GM12878 (cell line): ENCODE measurements at regions not wholly inside any gene's neighbourhood (a gene's known extent, or its start where the extent isn't known, plus 50 kb on each side); places are given as distances from the start of the nearest gene placed in this dataset.

ENCODE experiments used
- ATAC-seq: fragments of 200-7000 bp; cut with Tn5 transposase; 3 replicates; pipeline ENCODE4 v1.9.1; 2020; ENCODE audit warnings: mild to moderate bottlenecking, moderate library complexity
- BruUV-seq: library from RNA; stranded (reverse); fragments of 400-500 nt; replicated peaks from 2 replicates; lab custom pipeline; 2021; lab: Mats Ljungman, UMichigan
- CTCF ChIA-PET: fragments of 300-600 bp; sonication (Branson Sonifier 250); formaldehyde crosslinking; extraction: SDS; loops from one replicate; lab custom pipeline; 2021; ENCODE audit warnings: inconsistent platforms; lab: Yijun Ruan, JAX
- POLR2A ChIA-PET: fragments of 350-600 bp; formaldehyde crosslinking; extraction: SDS; loops from one replicate; lab custom pipeline; 2021; ENCODE audit warnings: inconsistent platforms; lab: Charles Lee
- RAD21 ChIA-PET: fragments of 300-600 bp; sonication (Branson Sonifier 250); formaldehyde crosslinking; loops from one replicate; lab custom pipeline; 2023; ENCODE audit warnings: antibody characterized with exemption; ENCODE audit not compliant: unreplicated experiment; lab: Charles Lee
- SMC1A ChIA-PET: fragments of 300-600 bp; sonication (Branson Sonifier 250); formaldehyde crosslinking; loops from one replicate; lab custom pipeline; 2023; ENCODE audit not compliant: unreplicated experiment, uncharacterized antibody; lab: Charles Lee
- DNase-seq: peaks from one replicate; pipeline ENCODE4 v3.0.0-alpha.2; 2011; ENCODE audit warnings: low read depth, low spot score
- FAIRE-seq: peaks from 3 replicates; lab custom pipeline; 2011; peaks lifted over from hg19 to GRCh38; lab: Jason Lieb, UNC
- H2AFZ ChIP-seq: 2 replicates; pipeline ENCODE4 v1.6.0; 2011; ENCODE audit warnings: low read depth, low read length, control low read depth; ENCODE audit not compliant: control insufficient read depth
- H3K27ac ChIP-seq: 2 replicates; pipeline ENCODE4 v1.5.1; 2011; ENCODE audit warnings: control low read depth; ENCODE audit not compliant: control insufficient read depth, insufficient read depth
- H3K27me3 ChIP-seq, 2 experiments: replicated peaks in 1 of 2; 2 replicates each; pipeline versions ENCODE4 v1.6.0 to v1.6.1; 2011; ENCODE audit warnings: low read length in 1 of 2; ENCODE audit not compliant: control insufficient read depth in 2 of 2, insufficient read depth in 2 of 2
- H3K36me3 ChIP-seq, 2 experiments: 2 replicates each; pipeline ENCODE4 v1.5.1; 2011; ENCODE audit warnings: low read length in 1 of 2; ENCODE audit not compliant: control insufficient read depth in 2 of 2, insufficient read depth in 2 of 2
- H3K4me1 ChIP-seq: 2 replicates; pipeline ENCODE4 v1.6.1; 2011; ENCODE audit warnings: mild to moderate bottlenecking, low read length, moderate library complexity, mixed read lengths; ENCODE audit not compliant: control insufficient read depth, insufficient read depth
- H3K4me2 ChIP-seq: 2 replicates; pipeline ENCODE4 v1.6.0; 2011; ENCODE audit warnings: control low read depth; ENCODE audit not compliant: control insufficient read depth, insufficient read depth
- H3K4me3 ChIP-seq: fragments of 200-600 bp; sonication (generic); 2 replicates; pipeline ENCODE4 v1.5.1; 2016
- H3K79me2 ChIP-seq: 2 replicates; pipeline ENCODE4 v1.6.0; 2011; ENCODE audit warnings: low read length; ENCODE audit not compliant: control insufficient read depth, insufficient read depth
- H3K9ac ChIP-seq: 2 replicates; pipeline ENCODE4 v1.8.0; 2011; ENCODE audit warnings: low read length, control low read depth, mixed read lengths; ENCODE audit not compliant: control insufficient read depth, insufficient read depth
- H3K9me3 ChIP-seq: replicated peaks from 3 replicates; pipeline ENCODE4 v1.5.1; 2011; ENCODE audit warnings: mild to moderate bottlenecking, low read length; ENCODE audit not compliant: control insufficient read depth, insufficient read depth
- H4K20me1 ChIP-seq: 2 replicates; pipeline ENCODE4 v1.6.0; 2011; ENCODE audit not compliant: control insufficient read depth, insufficient read depth
- CEBPB ChIP-seq, 2 experiments: fragments of 150-350 bp in 1 of 2; IDR thresholded peaks; 2 replicates each; pipeline ENCODE4 v1.6.1; 2012 to 2014; ENCODE audit warnings: low read depth in 2 of 2, low read length in 2 of 2, borderline replicate concordance in 1 of 2, inconsistent platforms in 1 of 2
- EZH2 ChIP-seq: IDR thresholded peaks from 2 replicates; pipeline ENCODE4 v1.6.1; 2012; ENCODE audit warnings: low read depth, mild to moderate bottlenecking, control low read depth, inconsistent platforms, low read length, borderline replicate concordance; ENCODE audit not compliant: control insufficient read depth
- HDAC2 ChIP-seq: fragments of 200-600 bp; sonication (generic); IDR thresholded peaks from 2 replicates; pipeline ENCODE4 v1.6.1; 2017
- MXI1 ChIP-seq: fragments of 150-350 bp; IDR thresholded peaks from 2 replicates; pipeline ENCODE4 v1.6.1; 2011; ENCODE audit warnings: low read depth, mild to moderate bottlenecking, inconsistent platforms, low read length, improper control_type of control experiment
- MYB ChIP-seq: fragments of 150-350 bp; IDR thresholded peaks from 2 replicates; pipeline ENCODE4 v1.6.1; 2014; ENCODE audit warnings: mild to moderate bottlenecking, low read depth, low read length, borderline replicate concordance
- SMARCA5 ChIP-seq: fragments of 450-650 bp; IDR thresholded peaks from 2 replicates; pipeline ENCODE4 v1.6.1; 2017; ENCODE audit warnings: mild to moderate bottlenecking
- SMC3 ChIP-seq: IDR thresholded peaks from 2 replicates; pipeline ENCODE4 v1.6.1; 2011; ENCODE audit warnings: low read length, improper control_type of control experiment, borderline replicate concordance
- STAT1 ChIP-seq: fragments of 450-650 bp; conservative IDR thresholded peaks from 2 replicates; pipeline ENCODE4 v1.6.1; 2014; ENCODE audit warnings: antibody characterized with exemption, mild to moderate bottlenecking
- TCF12 ChIP-seq: IDR thresholded peaks from 2 replicates; pipeline ENCODE4 v1.6.1; 2011; ENCODE audit warnings: low read depth, mild to moderate bottlenecking, low read length
- TCF7 ChIP-seq: IDR thresholded peaks from 2 replicates; pipeline ENCODE4 v1.6.1; 2014; ENCODE audit warnings: antibody characterized with exemption, borderline replicate concordance
- YY1 ChIP-seq: IDR thresholded peaks from 2 replicates; pipeline ENCODE4 v1.6.1; 2011; ENCODE audit warnings: low read depth, mild to moderate bottlenecking, low read length
- WGBS: methylation state at CpG from one replicate; pipeline ENCODE4 v1.1.6; 2016; ENCODE audit warnings: low lambda C conversion rate; ENCODE audit not compliant: insufficient replicate concordance, insufficient coverage; ENCODE audit errors: missing lambda C conversion rate; 5-methylcytosine and 5-hydroxymethylcytosine counted together
- in situ Hi-C: fragments of 300-500 bp; cut with MboI; formaldehyde crosslinking; loops from 9 replicates; pipeline ENCODE4 v1.14.3; 2018; ENCODE audit warnings: mixed read lengths
- intact Hi-C: fragments of 100-400 bp; cut with micrococcal nuclease; formaldehyde crosslinking; loops from one replicate; pipeline ENCODE4 v1.14.2; 2022; ENCODE audit not compliant: unreplicated experiment
- TF ChIP-seq, protein P1 (sequence below), 3 experiments: IDR thresholded peaks in 2 of 3; conservative IDR thresholded peaks in 1 of 3; 2 replicates each; pipeline ENCODE4 v1.5.1; 2011; ENCODE audit warnings: low read depth in 3 of 3, low read length in 3 of 3, mild to moderate bottlenecking in 3 of 3, control low read depth in 2 of 3, moderate library complexity in 2 of 3, inconsistent platforms in 1 of 3, mixed read lengths in 1 of 3; ENCODE audit not compliant: control insufficient read depth in 2 of 3, insufficient read depth in 1 of 3; ENCODE audit errors: extremely low read depth in 1 of 3
- TF ChIP-seq, protein P2 (sequence below): IDR thresholded peaks from 2 replicates; pipeline ENCODE4 v1.6.1; 2011; ENCODE audit warnings: low read depth, mild to moderate bottlenecking, low read length, moderate library complexity, borderline replicate concordance; ENCODE audit errors: extremely low read depth
- TF ChIP-seq, protein P3 (sequence below): fragments of 450-650 bp; IDR thresholded peaks from 2 replicates; pipeline ENCODE4 v1.6.1; 2017; ENCODE audit warnings: mild to moderate bottlenecking, moderate library complexity
- TF ChIP-seq, protein P4 (sequence below): IDR thresholded peaks from 2 replicates; pipeline ENCODE4 v1.6.1; 2011; ENCODE audit warnings: borderline replicate concordance, low read depth, mild to moderate bottlenecking, moderate library complexity, mixed read lengths, low read length; ENCODE audit not compliant: insufficient read depth; ENCODE audit errors: extremely low read length

DNA sequence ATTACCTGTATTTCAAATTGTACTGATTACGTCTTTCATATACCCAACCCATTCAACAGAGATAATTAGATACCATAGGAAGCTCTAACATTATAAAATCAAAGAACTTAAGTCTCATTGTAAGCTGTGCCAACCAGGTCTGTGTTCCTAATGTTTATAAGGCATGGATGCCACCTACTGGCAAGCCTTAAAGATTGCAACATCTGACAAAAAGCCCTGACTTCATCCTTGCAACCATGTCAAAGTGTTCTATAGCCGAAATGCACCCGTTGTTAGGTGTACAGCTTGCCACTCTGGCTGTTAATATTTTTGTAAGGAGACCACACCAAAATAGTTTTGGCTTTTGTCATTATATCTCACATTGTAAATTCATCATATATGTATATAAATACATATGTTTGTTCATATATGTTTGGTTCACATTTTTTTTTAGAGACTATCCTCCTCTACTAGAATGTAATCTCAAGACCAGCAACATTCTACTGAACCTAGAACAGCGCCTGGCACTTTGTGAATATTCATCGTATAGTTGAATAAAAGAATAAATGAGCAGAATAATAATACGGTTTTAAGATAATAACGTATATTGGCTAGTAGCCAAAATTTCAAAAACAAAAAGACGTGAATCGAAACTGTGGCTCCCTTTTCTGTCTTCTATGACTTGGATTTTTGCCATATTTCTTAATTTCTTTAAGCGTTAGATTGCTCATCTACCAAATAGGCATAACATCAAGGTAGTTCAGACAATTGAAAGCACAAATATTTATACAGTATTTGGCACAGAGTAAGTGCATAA, 258.1 kb downstream of the TBL1XR1 start:
- Histone ChIP-seq H3K27ac (no peak overlapping the region), H3K79me2 (no peaks in the 10 kb centered on the region), H3K4me3 (no peak overlapping the region), H3K9me3 (no peaks in the 10 kb centered on the region), H4K20me1 (no peaks in the 10 kb centered on the region), H3K4me1 (no peaks in the 10 kb centered on the region), H3K36me3 (no peaks in the 10 kb centered on the region), H3K27me3 (0 out of 4 replicates have a peak, but pooled peaks cover 0 to 1% of the 10 kb centered on the region in 2 experiments), H3K9ac (no peak overlapping the region), H3K4me2 (no peak overlapping the region), H2AFZ (no peak overlapping the region)
- DNase-seq (peak; percentile 5), ATAC-seq (peak; percentile 96), FAIRE-seq (peak; percentile 98)
- WGBS: 40% methylated on average over 10 of the region's 10 CpGs
- CTCF ChIA-PET: interaction anchor here (0.6 to 2.5 kb wide), 15 partner anchors 9 to 934 kb away, joined by 3 to 56 read pairs (median 4); no protein-coding TSS in a partner anchor
- POLR2A ChIA-PET: no interaction called here
- RAD21 ChIA-PET: interaction anchor here (1.0 to 2.8 kb wide), 5 partner anchors 13 to 423 kb away, joined by 3 to 34 read pairs (median 5); no protein-coding TSS in a partner anchor
- in situ Hi-C loops (no loop called here), intact Hi-C loops (loop anchor here (1.0 kb wide), 2 partner anchors 67 to 425 kb away; no protein-coding TSS in a partner anchor)
- BruUV-seq: no TSS peak
- SMC1A ChIA-PET: interaction anchor here (0.7 to 2.4 kb wide), 2 partner anchors 66 to 342 kb away, joined by 3 to 33 read pairs; no protein-coding TSS in a partner anchor
- no peak for TF ChIP-seq MYB
- TF ChIP-seq STAT1: no peak
- no peak for TF ChIP-seq YY1
- TF ChIP-seq, protein P1, sequence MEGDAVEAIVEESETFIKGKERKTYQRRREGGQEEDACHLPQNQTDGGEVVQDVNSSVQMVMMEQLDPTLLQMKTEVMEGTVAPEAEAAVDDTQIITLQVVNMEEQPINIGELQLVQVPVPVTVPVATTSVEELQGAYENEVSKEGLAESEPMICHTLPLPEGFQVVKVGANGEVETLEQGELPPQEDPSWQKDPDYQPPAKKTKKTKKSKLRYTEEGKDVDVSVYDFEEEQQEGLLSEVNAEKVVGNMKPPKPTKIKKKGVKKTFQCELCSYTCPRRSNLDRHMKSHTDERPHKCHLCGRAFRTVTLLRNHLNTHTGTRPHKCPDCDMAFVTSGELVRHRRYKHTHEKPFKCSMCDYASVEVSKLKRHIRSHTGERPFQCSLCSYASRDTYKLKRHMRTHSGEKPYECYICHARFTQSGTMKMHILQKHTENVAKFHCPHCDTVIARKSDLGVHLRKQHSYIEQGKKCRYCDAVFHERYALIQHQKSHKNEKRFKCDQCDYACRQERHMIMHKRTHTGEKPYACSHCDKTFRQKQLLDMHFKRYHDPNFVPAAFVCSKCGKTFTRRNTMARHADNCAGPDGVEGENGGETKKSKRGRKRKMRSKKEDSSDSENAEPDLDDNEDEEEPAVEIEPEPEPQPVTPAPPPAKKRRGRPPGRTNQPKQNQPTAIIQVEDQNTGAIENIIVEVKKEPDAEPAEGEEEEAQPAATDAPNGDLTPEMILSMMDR (IDR thresholded peaks at IDR 0.05 in 2 of 3, conservative IDR thresholded peaks at IDR 0.05 in 1 of 3; ENCODE audit: control insufficient read depth in 2 of 3, extremely low read depth in 1 of 3, insufficient read depth in 1 of 3, low read depth in 3 of 3, low read length in 3 of 3): peak; percentile 73 to 82 (median 81)
- TF ChIP-seq MXI1: no peak
- TF ChIP-seq SMARCA5: no peak
- TF ChIP-seq, protein P2, sequence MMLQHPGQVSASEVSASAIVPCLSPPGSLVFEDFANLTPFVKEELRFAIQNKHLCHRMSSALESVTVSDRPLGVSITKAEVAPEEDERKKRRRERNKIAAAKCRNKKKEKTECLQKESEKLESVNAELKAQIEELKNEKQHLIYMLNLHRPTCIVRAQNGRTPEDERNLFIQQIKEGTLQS: no peak
- no peak for TF ChIP-seq TCF7
- TF ChIP-seq, protein P3, sequence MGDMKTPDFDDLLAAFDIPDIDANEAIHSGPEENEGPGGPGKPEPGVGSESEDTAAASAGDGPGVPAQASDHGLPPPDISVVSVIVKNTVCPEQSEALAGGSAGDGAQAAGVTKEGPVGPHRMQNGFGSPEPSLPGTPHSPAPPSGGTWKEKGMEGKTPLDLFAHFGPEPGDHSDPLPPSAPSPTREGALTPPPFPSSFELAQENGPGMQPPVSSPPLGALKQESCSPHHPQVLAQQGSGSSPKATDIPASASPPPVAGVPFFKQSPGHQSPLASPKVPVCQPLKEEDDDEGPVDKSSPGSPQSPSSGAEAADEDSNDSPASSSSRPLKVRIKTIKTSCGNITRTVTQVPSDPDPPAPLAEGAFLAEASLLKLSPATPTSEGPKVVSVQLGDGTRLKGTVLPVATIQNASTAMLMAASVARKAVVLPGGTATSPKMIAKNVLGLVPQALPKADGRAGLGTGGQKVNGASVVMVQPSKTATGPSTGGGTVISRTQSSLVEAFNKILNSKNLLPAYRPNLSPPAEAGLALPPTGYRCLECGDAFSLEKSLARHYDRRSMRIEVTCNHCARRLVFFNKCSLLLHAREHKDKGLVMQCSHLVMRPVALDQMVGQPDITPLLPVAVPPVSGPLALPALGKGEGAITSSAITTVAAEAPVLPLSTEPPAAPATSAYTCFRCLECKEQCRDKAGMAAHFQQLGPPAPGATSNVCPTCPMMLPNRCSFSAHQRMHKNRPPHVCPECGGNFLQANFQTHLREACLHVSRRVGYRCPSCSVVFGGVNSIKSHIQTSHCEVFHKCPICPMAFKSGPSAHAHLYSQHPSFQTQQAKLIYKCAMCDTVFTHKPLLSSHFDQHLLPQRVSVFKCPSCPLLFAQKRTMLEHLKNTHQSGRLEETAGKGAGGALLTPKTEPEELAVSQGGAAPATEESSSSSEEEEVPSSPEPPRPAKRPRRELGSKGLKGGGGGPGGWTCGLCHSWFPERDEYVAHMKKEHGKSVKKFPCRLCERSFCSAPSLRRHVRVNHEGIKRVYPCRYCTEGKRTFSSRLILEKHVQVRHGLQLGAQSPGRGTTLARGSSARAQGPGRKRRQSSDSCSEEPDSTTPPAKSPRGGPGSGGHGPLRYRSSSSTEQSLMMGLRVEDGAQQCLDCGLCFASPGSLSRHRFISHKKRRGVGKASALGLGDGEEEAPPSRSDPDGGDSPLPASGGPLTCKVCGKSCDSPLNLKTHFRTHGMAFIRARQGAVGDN: no peak
- TF ChIP-seq TCF12: no peak
- no peak for TF ChIP-seq EZH2
- peak; percentile 57; the same call in 1 of the 2 replicates for TF ChIP-seq SMC3
- TF ChIP-seq, protein P4, sequence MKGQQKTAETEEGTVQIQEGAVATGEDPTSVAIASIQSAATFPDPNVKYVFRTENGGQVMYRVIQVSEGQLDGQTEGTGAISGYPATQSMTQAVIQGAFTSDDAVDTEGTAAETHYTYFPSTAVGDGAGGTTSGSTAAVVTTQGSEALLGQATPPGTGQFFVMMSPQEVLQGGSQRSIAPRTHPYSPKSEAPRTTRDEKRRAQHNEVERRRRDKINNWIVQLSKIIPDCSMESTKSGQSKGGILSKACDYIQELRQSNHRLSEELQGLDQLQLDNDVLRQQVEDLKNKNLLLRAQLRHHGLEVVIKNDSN: no peak
- no peak for TF ChIP-seq HDAC2
- TF ChIP-seq CEBPB (IDR thresholded peaks at IDR 0.05; ENCODE audit: borderline replicate concordance in 1 of 2, low read depth in 2 of 2, low read length in 2 of 2): 0 out of 4 replicates have a peak, but pooled peaks of 1 of the 2 experiments have one; percentile 12
